OCI-LY3 (cell line): ENCODE measurements at regions not wholly inside any gene's neighbourhood (a gene's known extent, or its start where the extent isn't known, plus 50 kb on each side); places are given as distances from the start of the nearest gene placed in this dataset.

Experiments used
- EZH2phosphoT487 ChIP-seq: fragments of 200-600 bp; shearing (Covaris generic); IDR thresholded peaks from 2 replicates; pipeline ENCODE4 v1.6.1; 2018; ENCODE audit warnings: antibody characterized with exemption, mixed run types, low read depth
- TF ChIP-seq, protein P1 (sequence below): fragments of 200-600, 300-600 bp; sonication (generic); IDR thresholded peaks from 2 replicates; pipeline ENCODE4 v1.5.1; 2014; ENCODE audit warnings: antibody characterized with exemption, low read length, low read depth

- TF ChIP-seq, protein P1, sequence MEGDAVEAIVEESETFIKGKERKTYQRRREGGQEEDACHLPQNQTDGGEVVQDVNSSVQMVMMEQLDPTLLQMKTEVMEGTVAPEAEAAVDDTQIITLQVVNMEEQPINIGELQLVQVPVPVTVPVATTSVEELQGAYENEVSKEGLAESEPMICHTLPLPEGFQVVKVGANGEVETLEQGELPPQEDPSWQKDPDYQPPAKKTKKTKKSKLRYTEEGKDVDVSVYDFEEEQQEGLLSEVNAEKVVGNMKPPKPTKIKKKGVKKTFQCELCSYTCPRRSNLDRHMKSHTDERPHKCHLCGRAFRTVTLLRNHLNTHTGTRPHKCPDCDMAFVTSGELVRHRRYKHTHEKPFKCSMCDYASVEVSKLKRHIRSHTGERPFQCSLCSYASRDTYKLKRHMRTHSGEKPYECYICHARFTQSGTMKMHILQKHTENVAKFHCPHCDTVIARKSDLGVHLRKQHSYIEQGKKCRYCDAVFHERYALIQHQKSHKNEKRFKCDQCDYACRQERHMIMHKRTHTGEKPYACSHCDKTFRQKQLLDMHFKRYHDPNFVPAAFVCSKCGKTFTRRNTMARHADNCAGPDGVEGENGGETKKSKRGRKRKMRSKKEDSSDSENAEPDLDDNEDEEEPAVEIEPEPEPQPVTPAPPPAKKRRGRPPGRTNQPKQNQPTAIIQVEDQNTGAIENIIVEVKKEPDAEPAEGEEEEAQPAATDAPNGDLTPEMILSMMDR: no peak
- no peak for TF ChIP-seq EZH2phosphoT487
Observed at GRCh38 chr1:209046935-209047334, 536.6 kb upstream of the CAMK1G start.
